ENCODE measurements at regions not wholly inside any gene's neighbourhood (a gene's known extent, or its start where the extent isn't known, plus 50 kb on each side); places are given as distances from the start of the nearest gene placed in this dataset.

- no peak for TF ChIP-seq CTCF (IDR thresholded peaks at IDR 0.05; ENCODE audit: control extremely low read depth, extremely low read depth, low read depth, missing control alignments)
- DNase-seq (ENCODE audit: extremely low spot score), result no peak
- ChIA-PET POLR2A (no interaction called here), CTCF (no interaction called here)
Measured at GRCh38 chr3:65158023-65158422, 470.2 kb upstream of the ADAMTS9 start.

- ChIA-PET POLR2A (no interaction called here), CTCF (interaction anchor here (1.0 to 1.6 kb wide), 2 partner anchors 12 to 14 kb away, joined by 3 to 5 read pairs; no protein-coding TSS in a partner anchor)
- no peak for DNase-seq (ENCODE audit: extremely low spot score)
- TF ChIP-seq CTCF (IDR thresholded peaks at IDR 0.05; ENCODE audit: control extremely low read depth, extremely low read depth, low read depth, missing control alignments), result no peak
Measured at GRCh38 chr3:65153850-65154512, 466.2 kb upstream of the ADAMTS9 start.

GRCh38 chr3:65151666-65152065, 463.9 kb upstream of the ADAMTS9 start:
- no peak for TF ChIP-seq CTCF (IDR thresholded peaks at IDR 0.05; ENCODE audit: control extremely low read depth, extremely low read depth, low read depth, missing control alignments)
- CTCF ChIA-PET, result no interaction called here
- POLR2A ChIA-PET, result no interaction called here
- no peak for DNase-seq (ENCODE audit: extremely low spot score)

- ChIA-PET POLR2A (no interaction called here), CTCF (no interaction called here)
- no peak for DNase-seq (ENCODE audit: extremely low spot score)
- TF ChIP-seq CTCF (IDR thresholded peaks at IDR 0.05; ENCODE audit: control extremely low read depth, extremely low read depth, low read depth, missing control alignments), result no peak
Measured at GRCh38 chr3:65149877-65150276, 462.1 kb upstream of the ADAMTS9 start.

- ChIA-PET POLR2A (no interaction called here), CTCF (interaction anchor here (1.1 kb wide), 1 partner anchor 19 kb away, joined by 3 read pairs; no protein-coding TSS in a partner anchor)
- DNase-seq (ENCODE audit: extremely low spot score), result no peak
- TF ChIP-seq CTCF (IDR thresholded peaks at IDR 0.05; ENCODE audit: control extremely low read depth, extremely low read depth, low read depth, missing control alignments), result no peak
Measured at GRCh38 chr3:65148687-65149086, 460.9 kb upstream of the ADAMTS9 start.

GRCh38 chr3:65146179-65146578, 458.4 kb upstream of the ADAMTS9 start:
- ChIA-PET POLR2A (no interaction called here), CTCF (no interaction called here)
- no peak for DNase-seq (ENCODE audit: extremely low spot score)
- no peak for TF ChIP-seq CTCF (IDR thresholded peaks at IDR 0.05; ENCODE audit: control extremely low read depth, extremely low read depth, low read depth, missing control alignments)

Data from GM10248 (cell line).